ENCODE measurements at regions not wholly inside any gene's neighbourhood (a gene's known extent, or its start where the extent isn't known, plus 50 kb on each side); places are given as distances from the start of the nearest gene placed in this dataset.

GRCh38 chr12:89775986-89776365, 67.3 kb upstream of the ATP2B1 start:
- no peaks in the 10 kb centered on the region for H3K36me3 ChIP-seq
- H3K9me3 ChIP-seq, result no peaks in the 10 kb centered on the region
- H3K4me3 ChIP-seq, result no peak overlapping the region
- in situ Hi-C loops (cut with MboI; ENCODE audit: low pct_ligation_motif_present in 1 of 4, low pct_unique_long_range_greater_than_20kb in 1 of 4, low sequenced_read_pairs in 3 of 4) (no loop called here), intact Hi-C loops (cut with DNase I; ENCODE audit: low total_unique reads) (no loop called here)
- H3K27me3 ChIP-seq, result no peaks in the 10 kb centered on the region
- no peak for DNase-seq
- no peaks in the 10 kb centered on the region for H3K4me1 ChIP-seq
- TF ChIP-seq POLR2A (IDR thresholded peaks at IDR 0.05) (no peak), EP300 (IDR thresholded peaks at IDR 0.05; ENCODE audit: low read depth) (no peak), POLR2AphosphoS5 (IDR thresholded peaks at IDR 0.05) (no peak)
- TF ChIP-seq, protein P1, sequence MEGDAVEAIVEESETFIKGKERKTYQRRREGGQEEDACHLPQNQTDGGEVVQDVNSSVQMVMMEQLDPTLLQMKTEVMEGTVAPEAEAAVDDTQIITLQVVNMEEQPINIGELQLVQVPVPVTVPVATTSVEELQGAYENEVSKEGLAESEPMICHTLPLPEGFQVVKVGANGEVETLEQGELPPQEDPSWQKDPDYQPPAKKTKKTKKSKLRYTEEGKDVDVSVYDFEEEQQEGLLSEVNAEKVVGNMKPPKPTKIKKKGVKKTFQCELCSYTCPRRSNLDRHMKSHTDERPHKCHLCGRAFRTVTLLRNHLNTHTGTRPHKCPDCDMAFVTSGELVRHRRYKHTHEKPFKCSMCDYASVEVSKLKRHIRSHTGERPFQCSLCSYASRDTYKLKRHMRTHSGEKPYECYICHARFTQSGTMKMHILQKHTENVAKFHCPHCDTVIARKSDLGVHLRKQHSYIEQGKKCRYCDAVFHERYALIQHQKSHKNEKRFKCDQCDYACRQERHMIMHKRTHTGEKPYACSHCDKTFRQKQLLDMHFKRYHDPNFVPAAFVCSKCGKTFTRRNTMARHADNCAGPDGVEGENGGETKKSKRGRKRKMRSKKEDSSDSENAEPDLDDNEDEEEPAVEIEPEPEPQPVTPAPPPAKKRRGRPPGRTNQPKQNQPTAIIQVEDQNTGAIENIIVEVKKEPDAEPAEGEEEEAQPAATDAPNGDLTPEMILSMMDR (IDR thresholded peaks at IDR 0.05), result no peak
- 35 to 39% methylated on average over 3 of the region's 3 CpGs for WGBS, 2 donors (ENCODE audit: low coverage in 1 of 2)
- no peak overlapping the region for H3K27ac ChIP-seq

- TF ChIP-seq POLR2AphosphoS5 (IDR thresholded peaks at IDR 0.05) (no peak), EP300 (IDR thresholded peaks at IDR 0.05; ENCODE audit: low read depth) (no peak), POLR2A (IDR thresholded peaks at IDR 0.05) (no peak)
- TF ChIP-seq, protein P1 (IDR thresholded peaks at IDR 0.05), result no peak
- WGBS, 2 donors (ENCODE audit: low coverage in 1 of 2), result 46 to 55% methylated on average over 6 of the region's 6 CpGs
- H3K36me3 ChIP-seq, result no peaks in the 10 kb centered on the region
- intact Hi-C loops (cut with DNase I; ENCODE audit: low total_unique reads), result no loop called here
- DNase-seq, result no peak
- in situ Hi-C loops (cut with MboI; ENCODE audit: low pct_ligation_motif_present in 1 of 4, low pct_unique_long_range_greater_than_20kb in 1 of 4, low sequenced_read_pairs in 3 of 4), result no loop called here
- no peak overlapping the region for H3K4me3 ChIP-seq
- no peak overlapping the region for H3K27ac ChIP-seq
- no peaks in the 10 kb centered on the region for H3K27me3 ChIP-seq
- no peaks in the 10 kb centered on the region for H3K4me1 ChIP-seq
- H3K9me3 ChIP-seq, result no peaks in the 10 kb centered on the region
Measured at GRCh38 chr12:89775063-89775985, 66.7 kb upstream of the ATP2B1 start.

GRCh38 chr12:89774645-89775044, 66.0 kb upstream of the ATP2B1 start:
- H3K4me3 ChIP-seq, result no peak overlapping the region
- no peak for TF ChIP-seq EP300 (IDR thresholded peaks at IDR 0.05; ENCODE audit: low read depth)
- no peak for TF ChIP-seq POLR2A (IDR thresholded peaks at IDR 0.05)
- TF ChIP-seq POLR2AphosphoS5 (IDR thresholded peaks at IDR 0.05), result no peak
- TF ChIP-seq, protein P1 (IDR thresholded peaks at IDR 0.05), result no peak
- intact Hi-C loops (cut with DNase I; ENCODE audit: low total_unique reads), result no loop called here
- WGBS, 2 donors (ENCODE audit: low coverage in 1 of 2), result 95 to 100% methylated on average over 1 of the region's 1 CpG
- no peaks in the 10 kb centered on the region for H3K9me3 ChIP-seq
- no peak for DNase-seq
- H3K27ac ChIP-seq, result no peak overlapping the region
- no peaks in the 10 kb centered on the region for H3K27me3 ChIP-seq
- no peaks in the 10 kb centered on the region for H3K4me1 ChIP-seq
- H3K36me3 ChIP-seq, result no peaks in the 10 kb centered on the region
- in situ Hi-C loops (cut with MboI; ENCODE audit: low pct_ligation_motif_present in 1 of 4, low pct_unique_long_range_greater_than_20kb in 1 of 4, low sequenced_read_pairs in 3 of 4), result no loop called here

DNA sequence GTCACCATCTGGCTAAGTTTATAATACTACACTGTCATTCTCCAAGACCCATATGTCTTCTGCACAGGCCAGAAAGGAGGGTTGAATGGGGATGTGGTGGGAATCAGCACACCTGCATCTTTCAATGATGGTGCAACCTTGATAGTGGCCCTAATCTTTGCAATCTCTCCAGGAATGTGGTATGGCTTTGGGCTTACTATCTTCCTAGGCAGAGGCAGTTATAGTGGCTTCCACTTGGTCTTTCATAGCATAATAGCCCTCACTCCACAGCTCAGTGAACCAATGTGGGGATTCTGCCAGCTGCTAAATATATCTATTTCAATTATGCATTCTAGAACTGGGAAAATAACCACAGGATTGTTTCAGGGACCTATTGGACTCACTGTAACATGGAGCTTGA, 61.8 kb upstream of the ATP2B1 start:
- intact Hi-C loops (cut with DNase I; ENCODE audit: low total_unique reads), result no loop called here
- in situ Hi-C loops (cut with MboI; ENCODE audit: low pct_ligation_motif_present in 1 of 4, low pct_unique_long_range_greater_than_20kb in 1 of 4, low sequenced_read_pairs in 3 of 4), result no loop called here

More for the DNA sequence above, 61.8 kb upstream of the ATP2B1 start:
- no peaks in the 10 kb centered on the region for H3K9me3 ChIP-seq
- TF ChIP-seq, protein P1 (IDR thresholded peaks at IDR 0.05), result no peak
- TF ChIP-seq POLR2AphosphoS5 (IDR thresholded peaks at IDR 0.05) (no peak), POLR2A (IDR thresholded peaks at IDR 0.05) (no peak), EP300 (IDR thresholded peaks at IDR 0.05; ENCODE audit: low read depth) (no peak)
- no peak overlapping the region for H3K27ac ChIP-seq
- H3K4me1 ChIP-seq, result no peaks in the 10 kb centered on the region
- H3K27me3 ChIP-seq, result no peaks in the 10 kb centered on the region
- no peaks in the 10 kb centered on the region for H3K36me3 ChIP-seq
- no peak overlapping the region for H3K4me3 ChIP-seq
- DNase-seq, result no peak

Data from transverse colon (tissue), 4 donors.